Esophagus (tissue), 2 donors: ENCODE measurements at regions not wholly inside any gene's neighbourhood (a gene's known extent, or its start where the extent isn't known, plus 50 kb on each side); places are given as distances from the start of the nearest gene placed in this dataset.

Experiments
- H3K27ac ChIP-seq, 2 donors: one replicate each; pipeline ENCODE4 v1.5.1; 2013; ENCODE audit warnings: low read depth in 2 of 2, mild to moderate bottlenecking in 2 of 2, inconsistent platforms in 1 of 2, low read length in 1 of 2, moderate library complexity in 1 of 2
- H3K27me3 ChIP-seq, 2 donors: one replicate each; pipeline ENCODE4 v1.6.1; 2013; ENCODE audit warnings: low read length in 2 of 2, control low read depth in 1 of 2, mild to moderate bottlenecking in 1 of 2; ENCODE audit not compliant: insufficient read depth in 2 of 2, control insufficient read depth in 1 of 2
- H3K36me3 ChIP-seq, 2 donors: one replicate each; pipeline ENCODE4 v1.6.1; 2013; ENCODE audit warnings: low read length in 1 of 2; ENCODE audit not compliant: control insufficient read depth in 2 of 2, insufficient read depth in 2 of 2
- H3K4me1 ChIP-seq, 2 donors: one replicate each; pipeline ENCODE4 v1.6.1; 2013; ENCODE audit warnings: low read length in 1 of 2; ENCODE audit not compliant: control insufficient read depth in 2 of 2, insufficient read depth in 2 of 2
- H3K4me3 ChIP-seq, 2 donors: one replicate each; pipeline ENCODE4 v1.5.1; 2013; ENCODE audit warnings: low read length in 2 of 2, mild to moderate bottlenecking in 2 of 2, low read depth in 1 of 2, moderate library complexity in 1 of 2
- H3K9me3 ChIP-seq, 2 donors: one replicate each; pipeline ENCODE4 v1.6.1; 2013; ENCODE audit warnings: mild to moderate bottlenecking in 2 of 2, low read depth in 1 of 2, low read length in 1 of 2, moderate library complexity in 1 of 2; ENCODE audit not compliant: control insufficient read depth in 2 of 2, insufficient read depth in 1 of 2
- WGBS, 2 donors: extraction: QIAGEN DNeasy Blood & Tissue Kit; methylation state at CpG; one replicate each; pipeline ENCODE4 v1.1.7; 2013; 5-methylcytosine and 5-hydroxymethylcytosine counted together
- donor health status: healthy with polysubstance abuse.
- donor health status: Bipolar disorder and iron deficiency.

GRCh38 chr2:14344355-14344754 is 288.2 kb upstream of the LRATD1 start:
- H3K4me3 ChIP-seq: no peak overlapping the region
- H3K4me1 ChIP-seq: no peaks in the 10 kb centered on the region
- H3K27ac ChIP-seq: no peak overlapping the region
- no peaks in the 10 kb centered on the region for H3K36me3 ChIP-seq
- WGBS, 2 donors: 59 to 68% methylated on average over 5 of the region's 5 CpGs
- H3K9me3 ChIP-seq: no peaks in the 10 kb centered on the region
- H3K27me3 ChIP-seq: no peaks in the 10 kb centered on the region

GRCh38 chr2:14348247-14348646 is 284.3 kb upstream of the LRATD1 start:
- Histone ChIP-seq H3K27ac (no peak overlapping the region), H3K4me3 (no peak overlapping the region), H3K4me1 (no peaks in the 10 kb centered on the region), H3K9me3 (no peaks in the 10 kb centered on the region), H3K27me3 (no peaks in the 10 kb centered on the region), H3K36me3 (no peaks in the 10 kb centered on the region)
- WGBS, 2 donors: 77 to 85% methylated on average over 8 of the region's 8 CpGs

GRCh38 chr2:14350856-14351255 is 281.7 kb upstream of the LRATD1 start:
- H3K4me1 ChIP-seq: no peaks in the 10 kb centered on the region
- H3K9me3 ChIP-seq: no peaks in the 10 kb centered on the region
- H3K36me3 ChIP-seq: no peaks in the 10 kb centered on the region
- no peaks in the 10 kb centered on the region for H3K27me3 ChIP-seq
- H3K4me3 ChIP-seq: no peak overlapping the region
- H3K27ac ChIP-seq: no peak overlapping the region

GRCh38 chr2:14352067-14352466 is 280.4 kb upstream of the LRATD1 start:
- no peaks in the 10 kb centered on the region for H3K36me3 ChIP-seq
- H3K27ac ChIP-seq: no peak overlapping the region
- H3K27me3 ChIP-seq: no peaks in the 10 kb centered on the region
- no peak overlapping the region for H3K4me3 ChIP-seq
- H3K4me1 ChIP-seq: no peaks in the 10 kb centered on the region
- no peaks in the 10 kb centered on the region for H3K9me3 ChIP-seq

- Histone ChIP-seq H3K27me3 (no peaks in the 10 kb centered on the region), H3K4me3 (no peak overlapping the region)
Measured at GRCh38 chr2:14354231-14354630, 278.3 kb upstream of the LRATD1 start.

GRCh38 chr2:14355102-14355501 is 277.4 kb upstream of the LRATD1 start:
- Histone ChIP-seq H3K27ac (no peak overlapping the region), H3K4me1 (no peaks in the 10 kb centered on the region), H3K36me3 (no peaks in the 10 kb centered on the region), H3K27me3 (no peaks in the 10 kb centered on the region), H3K4me3 (no peak overlapping the region), H3K9me3 (no peaks in the 10 kb centered on the region)
- WGBS, 2 donors: 78 to 81% methylated on average over 2 of the region's 2 CpGs

More at GRCh38 chr2:14354231-14354630, 278.3 kb upstream of the LRATD1 start:
- no peaks in the 10 kb centered on the region for H3K36me3 ChIP-seq
- H3K27ac ChIP-seq: no peak overlapping the region
- 72% methylated on average over 3 of the region's 3 CpGs for WGBS, 2 donors
- no peaks in the 10 kb centered on the region for H3K9me3 ChIP-seq
- no peaks in the 10 kb centered on the region for H3K4me1 ChIP-seq

GRCh38 chr2:14358339-14358738 is 274.2 kb upstream of the LRATD1 start:
- H3K27me3 ChIP-seq: no peaks in the 10 kb centered on the region
- H3K27ac ChIP-seq: no peak overlapping the region
- H3K9me3 ChIP-seq: no peaks in the 10 kb centered on the region
- H3K4me1 ChIP-seq: no peaks in the 10 kb centered on the region
- no peak overlapping the region for H3K4me3 ChIP-seq
- 81 to 82% methylated on average over 5 of the region's 5 CpGs for WGBS, 2 donors
- H3K36me3 ChIP-seq: no peaks in the 10 kb centered on the region

- H3K9me3 ChIP-seq: no peaks in the 10 kb centered on the region
- no peaks in the 10 kb centered on the region for H3K4me1 ChIP-seq
- WGBS, 2 donors: 79 to 88% methylated on average over 6 of the region's 6 CpGs
- no peaks in the 10 kb centered on the region for H3K36me3 ChIP-seq
- no peaks in the 10 kb centered on the region for H3K27me3 ChIP-seq
- H3K27ac ChIP-seq: no peak overlapping the region
- no peak overlapping the region for H3K4me3 ChIP-seq
Measured at GRCh38 chr2:14358774-14359173, 273.7 kb upstream of the LRATD1 start.

- 71 to 84% methylated on average over 4 of the region's 4 CpGs for WGBS, 2 donors
- no peaks in the 10 kb centered on the region for H3K36me3 ChIP-seq
- H3K4me3 ChIP-seq: no peak overlapping the region
- no peaks in the 10 kb centered on the region for H3K4me1 ChIP-seq
- no peak overlapping the region for H3K27ac ChIP-seq
- H3K9me3 ChIP-seq: no peaks in the 10 kb centered on the region
- H3K27me3 ChIP-seq: no peaks in the 10 kb centered on the region
Measured at GRCh38 chr2:14363137-14363536, 269.4 kb upstream of the LRATD1 start.

- H3K27me3 ChIP-seq: no peaks in the 10 kb centered on the region
- no peaks in the 10 kb centered on the region for H3K9me3 ChIP-seq
- no peaks in the 10 kb centered on the region for H3K4me1 ChIP-seq
- H3K4me3 ChIP-seq: no peak overlapping the region
- H3K27ac ChIP-seq: no peak overlapping the region
- no peaks in the 10 kb centered on the region for H3K36me3 ChIP-seq
- WGBS, 2 donors: 49 to 57% methylated on average over 3 of the region's 3 CpGs
Measured at GRCh38 chr2:14363976-14364375, 268.5 kb upstream of the LRATD1 start.
